HUES48 (cell line): ENCODE measurements at regions not wholly inside any gene's neighbourhood (a gene's known extent, or its start where the extent isn't known, plus 50 kb on each side); places are given as distances from the start of the nearest gene placed in this dataset.

Experiments used
- H3K27ac ChIP-seq: one replicate; pipeline ENCODE4 v1.7.0; 2013; ENCODE audit warnings: low read depth, low read length, inconsistent platforms
- H3K27me3 ChIP-seq: 2 replicates; pipeline ENCODE4 v1.6.1; 2013; ENCODE audit warnings: mild to moderate bottlenecking, low read length; ENCODE audit not compliant: control insufficient read depth, insufficient read depth
- H3K36me3 ChIP-seq: 2 replicates; pipeline ENCODE4 v1.6.1; 2013; ENCODE audit warnings: low read length; ENCODE audit not compliant: control insufficient read depth, insufficient read depth
- H3K4me1 ChIP-seq: 2 replicates; pipeline ENCODE4 v1.6.1; 2013; ENCODE audit warnings: mild to moderate bottlenecking, low read length; ENCODE audit not compliant: control insufficient read depth, insufficient read depth
- H3K4me3 ChIP-seq: 2 replicates; pipeline ENCODE4 v1.5.1; 2013; ENCODE audit warnings: mild to moderate bottlenecking, low read depth, low read length
- H3K9ac ChIP-seq: 2 replicates; pipeline ENCODE4 v1.6.1; 2013; ENCODE audit warnings: mild to moderate bottlenecking, low read depth, low read length, moderate library complexity
- H3K9me3 ChIP-seq: 2 replicates; pipeline ENCODE4 v1.6.1; 2013; ENCODE audit warnings: low read length; ENCODE audit not compliant: control insufficient read depth, insufficient read depth

GRCh38 chr20:23166563-23166962 is 80.4 kb upstream of the CD93 start:
- H3K36me3 ChIP-seq = no peaks in the 10 kb centered on the region
- no peaks in the 10 kb centered on the region for H3K4me1 ChIP-seq
- H3K9me3 ChIP-seq = no peaks in the 10 kb centered on the region
- no peak overlapping the region for H3K27ac ChIP-seq
- H3K4me3 ChIP-seq = no peak overlapping the region
- H3K27me3 ChIP-seq = no peaks in the 10 kb centered on the region
- H3K9ac ChIP-seq = no peak overlapping the region

DNA sequence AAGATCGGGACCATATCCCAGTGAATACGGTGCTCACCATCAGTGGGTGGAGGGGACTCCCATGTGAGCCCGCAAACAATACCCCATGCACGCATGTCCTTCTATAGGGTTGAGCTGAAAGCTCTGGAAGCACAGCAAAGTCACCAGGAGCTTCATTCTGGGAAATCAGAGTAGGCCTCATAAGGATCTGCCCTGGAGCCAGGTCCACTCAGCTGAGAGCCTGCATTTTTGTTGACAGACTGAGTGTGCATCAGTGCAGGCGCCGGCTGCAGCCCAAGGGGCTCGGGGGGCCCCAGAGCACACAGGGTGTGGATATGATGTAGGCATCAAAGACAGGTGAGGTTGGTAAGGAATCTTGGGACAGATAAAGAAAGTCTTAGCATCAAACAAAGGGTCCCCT is 79.8 kb upstream of the CD93 start:
- Histone ChIP-seq H3K4me1 (no peaks in the 10 kb centered on the region), H3K36me3 (no peaks in the 10 kb centered on the region), H3K27me3 (no peaks in the 10 kb centered on the region), H3K9me3 (no peaks in the 10 kb centered on the region), H3K27ac (no peak overlapping the region), H3K4me3 (no peak overlapping the region), H3K9ac (no peak overlapping the region)

DNA sequence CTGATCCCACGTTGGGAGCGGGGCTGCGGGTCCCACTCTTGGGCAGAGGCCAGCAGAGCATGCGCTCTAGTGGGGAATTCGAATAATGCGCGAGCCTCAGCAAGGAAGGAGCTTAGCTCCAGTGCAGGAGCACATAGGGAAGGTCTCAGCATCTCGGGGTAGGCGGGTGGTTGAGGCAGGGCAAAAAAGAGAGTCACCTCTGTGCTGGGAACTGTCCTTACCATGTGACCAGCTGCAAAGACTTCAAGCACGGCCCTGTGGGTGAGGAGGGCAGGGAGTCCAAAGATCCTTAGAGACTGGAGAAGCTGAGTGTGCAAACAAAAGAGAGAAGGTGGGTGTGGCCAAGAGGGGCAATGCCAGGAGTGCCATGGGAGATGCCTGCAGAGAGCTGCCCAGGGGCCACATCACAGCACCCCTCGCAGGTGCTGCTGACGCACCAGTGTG is 79.2 kb upstream of the CD93 start:
- Histone ChIP-seq H3K9me3 (no peaks in the 10 kb centered on the region), H3K27ac (no peak overlapping the region), H3K36me3 (no peaks in the 10 kb centered on the region), H3K27me3 (no peaks in the 10 kb centered on the region), H3K9ac (no peak overlapping the region), H3K4me1 (peaks cover 5% of the 10 kb centered on the region; the same call in 1 of the 2 replicates), H3K4me3 (no peak overlapping the region)

DNA sequence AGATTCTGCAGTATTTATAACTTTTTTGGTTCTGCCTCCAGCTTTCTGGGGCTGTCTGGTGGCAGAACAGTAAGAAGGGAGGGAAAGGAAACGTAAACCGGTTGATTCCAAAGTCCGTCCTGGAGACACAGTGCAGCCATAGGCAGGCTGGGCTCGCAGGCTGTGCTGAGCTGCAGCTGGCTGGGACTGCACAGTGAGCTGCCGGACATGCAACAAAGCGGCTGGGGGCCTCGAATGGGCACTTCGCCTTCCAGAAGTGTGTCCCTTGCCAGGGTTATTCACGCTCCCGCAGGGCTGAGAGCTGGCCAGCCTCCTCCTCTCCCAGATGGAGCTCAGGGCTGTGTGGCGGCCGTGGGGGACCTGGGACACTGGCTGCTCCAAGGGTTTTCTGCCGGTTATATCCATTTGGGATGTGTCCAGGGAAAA is 78.1 kb upstream of the CD93 start:
- Histone ChIP-seq H3K9me3 (no peaks in the 10 kb centered on the region), H3K4me3 (no peak overlapping the region), H3K36me3 (no peaks in the 10 kb centered on the region), H3K4me1 (peaks cover 11% of the 10 kb centered on the region), H3K9ac (no peak overlapping the region), H3K27ac (no peak overlapping the region), H3K27me3 (no peaks in the 10 kb centered on the region)

DNA sequence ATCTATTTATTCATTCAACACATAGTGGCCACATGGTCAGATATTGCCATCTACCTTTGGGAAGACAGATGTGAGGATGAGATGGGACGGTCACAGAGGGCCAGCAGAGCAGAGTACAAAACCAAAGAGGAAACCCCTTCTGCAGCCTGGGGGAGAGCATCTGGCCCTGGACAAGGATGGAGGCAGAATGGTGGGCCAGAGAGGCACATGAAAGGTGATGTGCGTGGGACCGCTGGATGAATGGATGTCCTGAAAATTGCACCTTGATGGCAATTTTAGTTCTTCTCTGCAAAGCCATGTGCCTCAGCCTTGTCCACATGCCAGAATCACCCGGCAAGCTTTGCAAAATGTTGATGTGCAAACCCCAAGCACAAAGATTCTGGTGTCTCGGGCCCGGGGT is 77.4 kb upstream of the CD93 start:
- Histone ChIP-seq H3K36me3 (no peaks in the 10 kb centered on the region), H3K9me3 (no peaks in the 10 kb centered on the region), H3K27me3 (no peaks in the 10 kb centered on the region), H3K27ac (no peak overlapping the region), H3K9ac (no peak overlapping the region), H3K4me3 (no peak overlapping the region), H3K4me1 (peaks cover 11% of the 10 kb centered on the region)

DNA sequence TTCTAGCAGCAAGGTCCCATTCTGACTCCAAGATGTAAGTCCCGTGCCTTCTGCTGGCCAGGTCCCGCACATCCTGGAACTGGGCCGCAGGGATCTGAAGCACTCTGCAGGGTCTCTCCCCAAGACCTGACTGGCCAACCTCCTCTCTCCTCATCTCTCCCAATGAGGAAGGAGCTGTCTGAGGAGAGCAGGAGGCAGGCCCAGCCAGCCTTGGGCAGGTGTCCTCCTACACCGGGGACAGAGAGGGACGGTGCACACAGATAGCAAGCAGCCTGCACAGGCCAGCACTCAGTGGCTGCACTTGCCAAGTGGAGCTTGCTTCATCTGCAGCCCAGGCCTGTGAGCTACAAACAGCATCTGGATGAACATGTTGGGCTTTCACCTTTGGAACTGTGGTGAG is 76.8 kb upstream of the CD93 start:
- Histone ChIP-seq H3K36me3 (no peaks in the 10 kb centered on the region), H3K4me3 (no peak overlapping the region), H3K9ac (no peak overlapping the region), H3K27ac (no peak overlapping the region), H3K27me3 (no peaks in the 10 kb centered on the region), H3K4me1 (peaks cover 11% of the 10 kb centered on the region), H3K9me3 (no peaks in the 10 kb centered on the region)

- H3K36me3 ChIP-seq = no peaks in the 10 kb centered on the region
- no peaks in the 10 kb centered on the region for H3K9me3 ChIP-seq
- no peak overlapping the region for H3K27ac ChIP-seq
- H3K27me3 ChIP-seq = no peaks in the 10 kb centered on the region
- peaks cover 11% of the 10 kb centered on the region for H3K4me1 ChIP-seq
- H3K9ac ChIP-seq = no peak overlapping the region
- no peak overlapping the region for H3K4me3 ChIP-seq
Measured at GRCh38 chr20:23161968-23162696, 76.0 kb upstream of the CD93 start.

DNA sequence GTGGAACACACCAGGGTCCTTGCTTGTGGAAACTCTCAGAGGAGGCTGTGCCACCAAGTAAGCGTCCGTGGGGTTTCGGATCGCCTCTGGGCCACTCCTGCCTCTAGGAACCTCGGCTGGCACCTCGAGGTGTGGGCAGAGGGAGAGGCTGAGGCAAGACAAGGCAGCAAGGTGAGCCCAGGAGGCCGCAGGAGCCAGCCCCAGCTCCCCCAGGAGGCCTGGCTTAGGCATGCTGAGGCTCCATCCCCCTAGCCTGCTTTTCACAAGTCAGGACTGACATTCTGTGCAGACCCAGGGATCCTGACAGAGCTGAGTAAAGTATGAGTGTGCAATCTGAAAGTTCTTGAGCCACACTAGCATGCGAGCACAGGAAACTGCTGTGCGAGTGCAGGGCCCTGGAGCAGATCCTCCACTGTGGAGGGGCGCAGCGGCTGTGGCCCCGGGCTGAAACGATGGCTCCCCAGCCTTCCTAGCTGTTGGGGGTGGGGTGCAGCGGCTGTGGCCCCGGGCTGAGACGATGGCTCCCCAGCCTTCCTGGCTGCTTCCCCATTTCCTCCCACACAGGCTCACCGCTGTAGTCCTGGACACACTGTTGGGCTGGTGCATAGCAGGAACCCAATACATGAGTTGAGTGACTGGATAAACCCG is 75.2 kb upstream of the CD93 start:
- no peaks in the 10 kb centered on the region for H3K36me3 ChIP-seq
- peaks cover 11% of the 10 kb centered on the region for H3K4me1 ChIP-seq
- H3K9me3 ChIP-seq = no peaks in the 10 kb centered on the region
- no peak overlapping the region for H3K27ac ChIP-seq
- H3K9ac ChIP-seq = no peak overlapping the region
- no peaks in the 10 kb centered on the region for H3K27me3 ChIP-seq
- H3K4me3 ChIP-seq = no peak overlapping the region

- no peaks in the 10 kb centered on the region for H3K27me3 ChIP-seq
- H3K9ac ChIP-seq = no peak overlapping the region
- H3K4me3 ChIP-seq = no peak overlapping the region
- H3K27ac ChIP-seq = no peak overlapping the region
- no peaks in the 10 kb centered on the region for H3K9me3 ChIP-seq
- no peaks in the 10 kb centered on the region for H3K36me3 ChIP-seq
- H3K4me1 ChIP-seq = peaks cover 15% of the 10 kb centered on the region
Measured at GRCh38 chr20:23160536-23161243, 74.6 kb upstream of the CD93 start.

- Histone ChIP-seq H3K9ac (no peak overlapping the region), H3K27me3 (no peaks in the 10 kb centered on the region), H3K36me3 (no peaks in the 10 kb centered on the region), H3K9me3 (no peaks in the 10 kb centered on the region), H3K27ac (no peak overlapping the region), H3K4me3 (no peak overlapping the region), H3K4me1 (peaks cover 18% of the 10 kb centered on the region)
Measured at GRCh38 chr20:23159947-23160318, 73.8 kb upstream of the CD93 start.
